ENCODE measurements at regions not wholly inside any gene's neighbourhood (a gene's known extent, or its start where the extent isn't known, plus 50 kb on each side); places are given as distances from the start of the nearest gene placed in this dataset.

DNA sequence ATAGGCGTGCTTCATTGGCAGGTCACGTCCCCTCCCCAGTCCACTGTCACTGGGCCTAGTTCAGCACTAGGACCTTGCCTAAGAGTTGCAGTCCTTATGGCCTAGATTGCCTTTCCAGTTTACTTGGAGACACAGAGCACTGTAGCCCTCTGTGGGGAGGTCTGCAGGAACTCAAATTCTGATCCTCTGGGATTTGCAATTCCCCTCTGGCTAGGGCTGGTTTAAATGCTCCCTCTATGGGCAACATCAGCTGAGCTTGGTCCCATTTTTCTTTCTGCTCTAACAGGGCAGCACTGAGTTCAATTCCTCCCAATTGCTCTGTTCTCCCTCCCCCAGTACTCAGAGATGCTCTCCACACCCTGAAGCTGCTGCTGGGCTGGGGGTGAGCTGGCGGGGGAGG, 358.2 kb downstream of the HTR1A start:
- Mint-ChIP-seq H3K4me1 (no peaks in the 10 kb centered on the region), H3K36me3 (no peaks in the 10 kb centered on the region), H3K4me3 (no peak overlapping the region), H3K27me3 (no peaks in the 10 kb centered on the region), H3K9me3 (peaks cover 4 to 29% (median 7%) of the 10 kb centered on the region in 7 donors), H3K27ac (no peak overlapping the region)
- H3K27ac ChIP-seq (ENCODE audit: insufficient read depth, low read length, poor library complexity, severe bottlenecking) = no peak overlapping the region
- ATAC-seq (ENCODE audit: low read depth in 2 of 2) = no peak
- no peak overlapping the region for H3K4me3 ChIP-seq (ENCODE audit: low read depth, low read length)
- no peak for DNase-seq
- H3K9me3 ChIP-seq (ENCODE audit: control insufficient read depth in 2 of 2, low read length in 2 of 2) = peaks cover 0 to 4% of the 10 kb centered on the region in 2 experiments
- no peaks in the 10 kb centered on the region for H3K36me3 ChIP-seq (ENCODE audit: control insufficient read depth, insufficient read depth, low read length)
- no peaks in the 10 kb centered on the region for H3K27me3 ChIP-seq (ENCODE audit: control insufficient read depth, insufficient read depth, low read length)
- H3K4me1 ChIP-seq (ENCODE audit: control insufficient read depth, insufficient read depth, low read length, poor library complexity, severe bottlenecking) = no peaks in the 10 kb centered on the region

DNA sequence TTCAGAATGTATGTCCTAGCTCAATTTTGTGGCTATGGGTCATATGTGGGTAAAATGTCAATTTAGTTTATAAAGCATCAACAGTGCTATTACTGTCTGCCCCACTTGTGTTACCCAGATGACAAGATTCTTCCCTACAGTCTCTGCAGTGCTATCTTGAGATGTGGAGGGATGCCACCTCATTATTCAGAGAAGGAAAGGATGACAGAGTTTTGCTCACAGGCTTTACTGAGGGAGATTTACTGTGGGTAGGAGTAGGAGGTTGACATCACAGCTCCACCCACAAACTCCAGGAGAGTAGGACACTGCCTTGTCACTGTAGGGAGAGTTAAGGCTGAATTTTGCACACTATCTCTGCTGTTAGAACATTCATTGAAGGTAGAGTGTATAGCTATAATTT, 359.3 kb downstream of the HTR1A start:
- no peaks in the 10 kb centered on the region for H3K27me3 Mint-ChIP-seq
- no peak overlapping the region for H3K27ac Mint-ChIP-seq
- no peaks in the 10 kb centered on the region for H3K36me3 Mint-ChIP-seq
- H3K4me1 Mint-ChIP-seq = no peaks in the 10 kb centered on the region
- H3K4me3 Mint-ChIP-seq = no peak overlapping the region
- H3K4me3 ChIP-seq (ENCODE audit: low read depth, low read length) = no peak overlapping the region
- no peaks in the 10 kb centered on the region for H3K27me3 ChIP-seq (ENCODE audit: control insufficient read depth, insufficient read depth, low read length)
- no peaks in the 10 kb centered on the region for H3K36me3 ChIP-seq (ENCODE audit: control insufficient read depth, insufficient read depth, low read length)
- H3K9me3 Mint-ChIP-seq = peaks cover 2 to 29% (median 7%) of the 10 kb centered on the region in 7 donors
- peaks cover 0 to 4% of the 10 kb centered on the region in 2 experiments for H3K9me3 ChIP-seq (ENCODE audit: control insufficient read depth in 2 of 2, low read length in 2 of 2)
- H3K27ac ChIP-seq (ENCODE audit: insufficient read depth, low read length, poor library complexity, severe bottlenecking) = no peak overlapping the region
- no peak for DNase-seq
- no peak for ATAC-seq (ENCODE audit: low read depth in 2 of 2)
- H3K4me1 ChIP-seq (ENCODE audit: control insufficient read depth, insufficient read depth, low read length, poor library complexity, severe bottlenecking) = no peaks in the 10 kb centered on the region

DNA sequence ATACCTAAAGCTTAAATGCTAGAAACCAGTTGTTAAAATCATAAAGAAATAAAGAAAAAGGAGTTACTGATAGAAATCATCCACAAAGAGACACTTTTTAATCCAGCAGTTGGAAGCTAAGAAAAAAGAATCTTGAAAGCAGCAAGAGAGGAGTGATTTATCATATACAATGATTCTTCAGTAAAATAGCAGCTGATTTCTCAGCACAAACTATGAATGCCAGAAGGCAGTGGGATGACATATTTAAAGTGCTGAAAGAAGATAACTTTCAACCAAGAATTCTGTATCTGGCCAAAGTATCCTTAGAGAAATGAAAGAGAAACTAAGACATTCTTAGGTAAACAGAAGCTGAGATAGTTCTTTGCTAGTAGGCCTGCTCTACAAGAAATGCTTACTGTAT, 366.0 kb downstream of the HTR1A start:
- H3K27me3 ChIP-seq (ENCODE audit: control insufficient read depth, insufficient read depth, low read length) = no peaks in the 10 kb centered on the region
- Mint-ChIP-seq H3K4me1 (no peaks in the 10 kb centered on the region), H3K36me3 (no peaks in the 10 kb centered on the region), H3K4me3 (no peak overlapping the region), H3K27me3 (no peaks in the 10 kb centered on the region), H3K27ac (no peak overlapping the region), H3K9me3 (peaks cover 0 to 15% (median 3%) of the 10 kb centered on the region in 7 donors)
- no peak for ATAC-seq (ENCODE audit: low read depth in 2 of 2)
- peaks cover 0 to 3% of the 10 kb centered on the region in 2 experiments for H3K9me3 ChIP-seq (ENCODE audit: control insufficient read depth in 2 of 2, low read length in 2 of 2)
- no peaks in the 10 kb centered on the region for H3K4me1 ChIP-seq (ENCODE audit: control insufficient read depth, insufficient read depth, low read length, poor library complexity, severe bottlenecking)
- no peak for DNase-seq
- no peaks in the 10 kb centered on the region for H3K36me3 ChIP-seq (ENCODE audit: control insufficient read depth, insufficient read depth, low read length)
- no peak overlapping the region for H3K4me3 ChIP-seq (ENCODE audit: low read depth, low read length)
- no peak overlapping the region for H3K27ac ChIP-seq (ENCODE audit: insufficient read depth, low read length, poor library complexity, severe bottlenecking)

DNA sequence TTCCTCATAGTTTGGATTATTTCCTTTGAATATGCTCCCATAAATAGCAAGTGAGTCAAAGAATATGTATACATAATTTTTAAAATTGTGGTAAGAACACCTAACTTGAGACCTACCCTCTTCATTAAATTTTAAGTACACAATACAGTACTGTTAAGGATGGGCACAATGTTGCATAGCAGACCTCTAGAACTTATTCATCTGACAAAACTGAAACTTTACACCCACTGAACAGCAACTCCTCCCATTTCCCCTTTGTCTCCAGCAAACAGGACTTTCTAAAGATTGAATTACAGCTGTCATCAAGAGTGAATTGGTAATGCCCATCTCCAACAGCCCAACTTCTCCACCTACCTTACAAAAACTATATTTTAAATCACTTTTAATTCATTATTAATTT, 388.9 kb downstream of the HTR1A start:
- Histone ChIP-seq H3K36me3 (ENCODE audit: control insufficient read depth, insufficient read depth, low read length) (no peaks in the 10 kb centered on the region), H3K27ac (ENCODE audit: insufficient read depth, low read length, poor library complexity, severe bottlenecking) (no peak overlapping the region), H3K4me1 (ENCODE audit: control insufficient read depth, insufficient read depth, low read length, poor library complexity, severe bottlenecking) (no peaks in the 10 kb centered on the region), H3K9me3 (ENCODE audit: control insufficient read depth in 2 of 2, low read length in 2 of 2) (no peaks in the 10 kb centered on the region), H3K4me3 (ENCODE audit: low read depth, low read length) (no peak overlapping the region), H3K27me3 (ENCODE audit: control insufficient read depth, insufficient read depth, low read length) (no peaks in the 10 kb centered on the region)
- H3K4me1 Mint-ChIP-seq = no peaks in the 10 kb centered on the region
- H3K27me3 Mint-ChIP-seq = no peaks in the 10 kb centered on the region
- ATAC-seq (ENCODE audit: low read depth in 2 of 2) (no peak), DNase-seq (no peak)
- no peak overlapping the region for H3K27ac Mint-ChIP-seq
- H3K9me3 Mint-ChIP-seq = peaks cover 0 to 6% (median 2%) of the 10 kb centered on the region in 7 donors
- H3K4me3 Mint-ChIP-seq = no peak overlapping the region
- H3K36me3 Mint-ChIP-seq = no peaks in the 10 kb centered on the region

DNA sequence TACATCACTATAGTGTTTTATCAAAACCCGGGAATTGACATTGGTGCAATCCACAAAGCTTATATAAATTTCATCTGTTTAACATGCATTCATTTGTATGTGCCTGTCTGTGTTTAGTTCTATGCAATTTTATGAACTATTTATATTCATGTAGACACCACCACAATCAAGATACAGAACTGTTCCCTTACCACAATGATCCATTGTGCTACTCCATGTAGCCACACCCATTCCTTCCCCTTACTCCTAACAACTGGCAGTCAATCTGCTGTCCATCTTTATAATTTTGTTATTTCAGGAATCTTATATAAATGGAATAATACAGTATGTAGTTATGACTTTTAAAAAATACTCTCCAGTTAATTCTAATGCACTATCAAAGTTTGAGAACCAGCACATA, 389.5 kb downstream of the HTR1A start:
- Mint-ChIP-seq H3K9me3 (peaks cover 0 to 6% (median 0%) of the 10 kb centered on the region in 7 donors), H3K27me3 (no peaks in the 10 kb centered on the region), H3K4me3 (no peak overlapping the region), H3K4me1 (no peaks in the 10 kb centered on the region), H3K27ac (no peak overlapping the region), H3K36me3 (no peaks in the 10 kb centered on the region)
- ATAC-seq (ENCODE audit: low read depth in 2 of 2) (no peak), DNase-seq (no peak)
- H3K9me3 ChIP-seq (ENCODE audit: control insufficient read depth in 2 of 2, low read length in 2 of 2) = no peaks in the 10 kb centered on the region
- no peaks in the 10 kb centered on the region for H3K36me3 ChIP-seq (ENCODE audit: control insufficient read depth, insufficient read depth, low read length)
- H3K27ac ChIP-seq (ENCODE audit: insufficient read depth, low read length, poor library complexity, severe bottlenecking) = no peak overlapping the region
- no peaks in the 10 kb centered on the region for H3K4me1 ChIP-seq (ENCODE audit: control insufficient read depth, insufficient read depth, low read length, poor library complexity, severe bottlenecking)
- no peak overlapping the region for H3K4me3 ChIP-seq (ENCODE audit: low read depth, low read length)
- no peaks in the 10 kb centered on the region for H3K27me3 ChIP-seq (ENCODE audit: control insufficient read depth, insufficient read depth, low read length)

DNA sequence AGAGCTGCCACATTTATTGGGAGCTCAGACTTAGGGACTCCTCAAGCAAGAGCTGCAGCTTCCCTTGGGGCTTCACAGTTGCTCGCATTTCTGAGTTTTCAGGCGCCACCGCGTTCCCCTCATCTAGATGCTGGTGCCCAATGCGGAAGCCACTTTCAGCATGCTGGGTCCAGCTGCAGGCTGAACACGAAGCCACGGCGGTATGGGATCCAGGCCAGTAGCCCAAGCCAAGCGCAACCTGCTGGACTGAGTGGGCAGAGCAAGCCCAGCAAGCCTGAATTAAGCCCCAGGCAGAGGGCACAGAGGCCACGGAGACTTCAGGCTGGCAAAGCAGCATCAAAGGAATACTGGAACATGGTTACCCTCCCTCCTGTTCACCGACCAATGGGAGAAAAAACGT, 391.5 kb downstream of the HTR1A start:
- Mint-ChIP-seq H3K27me3 (no peaks in the 10 kb centered on the region), H3K9me3 (peaks cover 0 to 10% (median 3%) of the 10 kb centered on the region in 7 donors), H3K27ac (no peak overlapping the region), H3K4me1 (no peaks in the 10 kb centered on the region), H3K36me3 (no peaks in the 10 kb centered on the region), H3K4me3 (no peak overlapping the region)
- Histone ChIP-seq H3K27ac (ENCODE audit: insufficient read depth, low read length, poor library complexity, severe bottlenecking) (no peak overlapping the region), H3K36me3 (ENCODE audit: control insufficient read depth, insufficient read depth, low read length) (no peaks in the 10 kb centered on the region), H3K4me3 (ENCODE audit: low read depth, low read length) (no peak overlapping the region), H3K4me1 (ENCODE audit: control insufficient read depth, insufficient read depth, low read length, poor library complexity, severe bottlenecking) (no peaks in the 10 kb centered on the region), H3K9me3 (ENCODE audit: control insufficient read depth in 2 of 2, low read length in 2 of 2) (peaks cover 0 to 3% of the 10 kb centered on the region in 2 experiments), H3K27me3 (ENCODE audit: control insufficient read depth, insufficient read depth, low read length) (no peaks in the 10 kb centered on the region)
- no peak for DNase-seq
- no peak for ATAC-seq (ENCODE audit: low read depth in 2 of 2)

DNA sequence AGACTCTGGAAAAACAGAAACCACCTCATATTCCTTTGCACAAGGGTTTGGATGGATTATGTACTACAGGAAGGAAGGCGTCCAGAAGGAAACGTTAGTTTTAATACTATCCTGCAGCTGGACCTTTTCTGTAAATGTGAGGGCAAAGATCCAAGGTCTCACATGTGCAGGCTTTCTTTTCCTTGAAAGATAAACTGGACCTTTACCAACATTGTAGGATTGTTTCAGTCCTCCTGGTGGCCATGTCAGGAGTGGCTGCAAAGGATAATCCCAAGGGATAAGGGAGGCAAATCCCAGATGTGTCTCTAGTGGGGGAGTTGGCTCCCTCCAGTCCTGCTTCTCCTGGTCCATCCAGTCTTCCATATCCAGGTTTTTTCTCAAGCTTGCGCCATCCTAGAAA, 397.5 kb downstream of the HTR1A start:
- no peak overlapping the region for H3K4me3 ChIP-seq (ENCODE audit: low read depth, low read length)

DNA sequence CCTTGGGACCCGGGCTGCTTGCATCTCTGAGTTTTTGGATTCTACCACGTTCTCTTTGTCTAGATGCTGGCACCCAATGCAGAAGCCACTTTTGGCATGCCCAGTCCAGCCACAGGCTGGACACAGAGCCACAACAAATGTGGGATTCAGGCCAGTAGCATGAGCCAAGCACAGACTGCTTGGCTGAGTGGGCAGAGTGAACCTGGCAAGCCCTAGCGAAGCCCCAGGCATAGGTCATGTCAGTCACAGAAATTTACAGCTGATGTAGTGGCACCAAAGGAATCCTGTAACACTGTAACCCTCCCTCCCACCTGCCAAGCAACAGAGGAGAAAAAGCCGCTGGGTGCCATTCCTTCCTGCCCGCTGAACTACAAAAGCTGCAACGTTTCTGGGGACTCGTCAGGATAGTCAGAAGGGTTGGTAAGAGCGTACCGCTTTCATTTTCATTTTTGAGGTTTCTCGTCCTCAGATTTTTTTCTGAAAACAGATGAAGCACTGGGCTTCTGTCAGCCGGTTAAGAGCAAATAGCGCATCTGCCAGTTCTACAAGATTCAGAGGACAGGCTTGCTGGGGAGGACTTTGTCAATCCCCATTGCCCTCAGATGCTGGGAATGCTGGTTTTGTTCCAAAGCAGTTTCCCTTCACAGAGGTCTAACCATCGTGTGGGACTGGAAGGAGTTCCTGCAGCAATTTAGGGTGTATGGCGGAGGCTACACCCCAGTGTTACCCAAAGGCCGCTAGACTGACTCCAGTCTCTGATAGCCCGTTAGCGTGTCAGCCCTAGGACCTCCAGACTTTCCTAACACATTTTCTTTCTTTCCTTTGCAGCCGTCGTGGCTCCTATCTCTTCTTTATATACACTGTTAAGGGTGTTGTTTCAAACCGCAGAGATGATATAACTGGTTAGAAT, 399.0 kb downstream of the HTR1A start:
- Histone ChIP-seq H3K4me3 (ENCODE audit: low read depth, low read length) (no peak overlapping the region), H3K9me3 (ENCODE audit: control insufficient read depth in 2 of 2, low read length in 2 of 2) (peaks cover 0 to 22% of the 10 kb centered on the region in 2 experiments), H3K27me3 (ENCODE audit: control insufficient read depth, insufficient read depth, low read length) (no peaks in the 10 kb centered on the region), H3K4me1 (ENCODE audit: control insufficient read depth, insufficient read depth, low read length, poor library complexity, severe bottlenecking) (no peaks in the 10 kb centered on the region), H3K27ac (ENCODE audit: insufficient read depth, low read length, poor library complexity, severe bottlenecking) (no peak overlapping the region), H3K36me3 (ENCODE audit: control insufficient read depth, insufficient read depth, low read length) (no peaks in the 10 kb centered on the region)
- H3K36me3 Mint-ChIP-seq = no peaks in the 10 kb centered on the region
- H3K27me3 Mint-ChIP-seq = no peaks in the 10 kb centered on the region
- H3K9me3 Mint-ChIP-seq = peaks cover 3 to 33% (median 8%) of the 10 kb centered on the region in 7 donors
- H3K4me3 Mint-ChIP-seq = no peak overlapping the region
- DNase-seq = no peak
- H3K4me1 Mint-ChIP-seq = no peaks in the 10 kb centered on the region
- no peak overlapping the region for H3K27ac Mint-ChIP-seq
- ATAC-seq (ENCODE audit: low read depth in 2 of 2) = no peak

More for the DNA sequence above, 397.5 kb downstream of the HTR1A start:
- Histone ChIP-seq H3K4me1 (ENCODE audit: control insufficient read depth, insufficient read depth, low read length, poor library complexity, severe bottlenecking) (no peaks in the 10 kb centered on the region), H3K27ac (ENCODE audit: insufficient read depth, low read length, poor library complexity, severe bottlenecking) (no peak overlapping the region), H3K36me3 (ENCODE audit: control insufficient read depth, insufficient read depth, low read length) (no peaks in the 10 kb centered on the region), H3K9me3 (ENCODE audit: control insufficient read depth in 2 of 2, low read length in 2 of 2) (peaks cover 0 to 22% of the 10 kb centered on the region in 2 experiments), H3K27me3 (ENCODE audit: control insufficient read depth, insufficient read depth, low read length) (no peaks in the 10 kb centered on the region)
- no peak overlapping the region for H3K27ac Mint-ChIP-seq
- no peaks in the 10 kb centered on the region for H3K4me1 Mint-ChIP-seq
- DNase-seq (no peak), ATAC-seq (ENCODE audit: low read depth in 2 of 2) (no peak)
- H3K27me3 Mint-ChIP-seq = no peaks in the 10 kb centered on the region
- H3K36me3 Mint-ChIP-seq = no peaks in the 10 kb centered on the region
- no peak overlapping the region for H3K4me3 Mint-ChIP-seq
- H3K9me3 Mint-ChIP-seq = peaks cover 2 to 30% (median 7%) of the 10 kb centered on the region in 7 donors
